IMR-90 (cell line): ENCODE measurements at regions not wholly inside any gene's neighbourhood (a gene's known extent, or its start where the extent isn't known, plus 50 kb on each side); places are given as distances from the start of the nearest gene placed in this dataset.

Source experiments
- ATAC-seq: fragments of 200-7000 bp; cut with Tn5 transposase; 2 replicates; pipeline ENCODE4 v1.9.1; 2020; ENCODE audit warnings: low read depth, mild to moderate bottlenecking, moderate library complexity
- BruUV-seq: library from RNA; stranded (reverse); fragments of 400-500 nt; replicated peaks from 2 replicates; lab custom pipeline; 2021; lab: Mats Ljungman, UMichigan
- CTCF ChIA-PET: fragments of 300-600 bp; formaldehyde crosslinking; extraction: SDS; loops from one replicate; lab custom pipeline; 2021; ENCODE audit warnings: antibody characterized with exemption; lab: Yijun Ruan, JAX
- POLR2A ChIA-PET: fragments of 300-600 bp; sonication (Branson Sonifier 250); formaldehyde crosslinking; loops from one replicate; lab custom pipeline; 2022; ENCODE audit warnings: antibody characterized with exemption; ENCODE audit not compliant: unreplicated experiment; lab: Charles Lee
- DNase-seq: peaks from one replicate; pipeline ENCODE4 v3.0.0; 2013
- H2AFZ ChIP-seq: replicated peaks from 2 replicates; pipeline ENCODE3; 2013; ENCODE audit warnings: low read length, mild to moderate bottlenecking; ENCODE audit not compliant: poor library complexity
- H2AK5ac ChIP-seq: 2 replicates; pipeline ENCODE4 v1.6.1; 2013; ENCODE audit warnings: low read depth, low read length, inconsistent platforms
- H2AK9ac ChIP-seq: replicated peaks from 2 replicates; pipeline ENCODE3; 2013; ENCODE audit warnings: mild to moderate bottlenecking, low read depth, low read length, moderate library complexity; ENCODE audit not compliant: poor library complexity
- H2BK120ac ChIP-seq: 2 replicates; pipeline ENCODE4 v1.6.1; 2013; ENCODE audit warnings: low read depth, low read length, inconsistent platforms
- H2BK15ac ChIP-seq: 3 replicates; pipeline ENCODE4 v1.6.1; 2013; ENCODE audit warnings: low read depth, low read length, inconsistent platforms
- H2BK20ac ChIP-seq: 2 replicates; pipeline ENCODE4 v1.6.1; 2013; ENCODE audit warnings: low read depth, mild to moderate bottlenecking, inconsistent platforms, low read length, moderate library complexity
- H2BK5ac ChIP-seq: 2 replicates; pipeline ENCODE4 v1.6.1; 2013; ENCODE audit warnings: mild to moderate bottlenecking, low read depth, low read length, inconsistent platforms; ENCODE audit not compliant: poor library complexity, severe bottlenecking
- H3K14ac ChIP-seq: replicated peaks from 2 replicates; pipeline ENCODE4 v1.6.1; 2013; ENCODE audit warnings: low read depth, low read length, inconsistent platforms
- H3K18ac ChIP-seq: 2 replicates; pipeline ENCODE4 v1.6.1; 2013; ENCODE audit warnings: low read depth, low read length, control low read depth
- H3K23ac ChIP-seq: 2 replicates; pipeline ENCODE4 v1.6.1; 2013; ENCODE audit warnings: low read depth, low read length, inconsistent platforms
- H3K27ac ChIP-seq: 2 replicates; pipeline ENCODE4 v1.5.1; 2013; ENCODE audit warnings: mild to moderate bottlenecking, control low read depth, low read length; ENCODE audit not compliant: insufficient read depth
- H3K27me3 ChIP-seq: 2 replicates; pipeline ENCODE4 v1.6.1; 2013; ENCODE audit warnings: low read length; ENCODE audit not compliant: control insufficient read depth, insufficient read depth
- H3K36me3 ChIP-seq: 2 replicates; pipeline ENCODE4 v1.6.1; 2013; ENCODE audit warnings: low read length, mixed read lengths; ENCODE audit not compliant: control insufficient read depth, insufficient read depth
- H3K4ac ChIP-seq: 2 replicates; pipeline ENCODE4 v1.6.1; 2013; ENCODE audit warnings: low read depth, low read length, inconsistent platforms
- H3K4me1 ChIP-seq: 2 replicates; pipeline ENCODE4 v1.6.1; 2013; ENCODE audit warnings: low read length, mixed read lengths; ENCODE audit not compliant: control insufficient read depth, insufficient read depth
- H3K4me2 ChIP-seq: 2 replicates; pipeline ENCODE4 v1.6.1; 2013; ENCODE audit warnings: low read depth, mild to moderate bottlenecking, control low read depth, low read length, moderate library complexity
- H3K4me3 ChIP-seq: 2 replicates; pipeline ENCODE4 v1.5.1; 2013; ENCODE audit warnings: low read depth, mild to moderate bottlenecking, control low read depth, low read length, moderate library complexity; ENCODE audit not compliant: insufficient read depth
- H3K56ac ChIP-seq: 2 replicates; pipeline ENCODE4 v1.6.1; 2013; ENCODE audit warnings: low read length, inconsistent platforms; ENCODE audit not compliant: insufficient read depth; ENCODE audit errors: extremely low read depth
- H3K79me1 ChIP-seq, 2 experiments: 2 replicates each; pipeline ENCODE4 v1.6.1; 2013; ENCODE audit warnings: low read length in 2 of 2, inconsistent platforms in 1 of 2, low read depth in 1 of 2
- H3K9ac ChIP-seq: 2 replicates; pipeline ENCODE4 v1.6.1; 2013; ENCODE audit warnings: low read depth, low read length, control low read depth
- H3K9me1 ChIP-seq: 2 replicates; pipeline ENCODE4 v1.6.1; 2013; ENCODE audit warnings: low read length, inconsistent platforms; ENCODE audit not compliant: insufficient read depth
- H3K9me3 ChIP-seq: 2 replicates; pipeline ENCODE4 v1.6.1; 2013; ENCODE audit warnings: low read length; ENCODE audit not compliant: control insufficient read depth, insufficient read depth
- H4K20me1 ChIP-seq: 2 replicates; pipeline ENCODE4 v1.6.1; 2013; ENCODE audit warnings: low read length, inconsistent platforms; ENCODE audit not compliant: insufficient read depth
- H4K5ac ChIP-seq: 2 replicates; pipeline ENCODE4 v1.6.1; 2013; ENCODE audit warnings: mild to moderate bottlenecking, low read depth, low read length, control low read depth
- H4K8ac ChIP-seq, 2 experiments: 2 replicates each; pipeline ENCODE4 v1.6.1; 2013; ENCODE audit warnings: low read depth in 2 of 2, low read length in 2 of 2, control low read depth in 1 of 2, inconsistent platforms in 1 of 2
- H4K91ac ChIP-seq: 2 replicates; pipeline ENCODE4 v1.6.1; 2013; ENCODE audit warnings: low read depth, low read length, inconsistent platforms; ENCODE audit not compliant: insufficient read depth
- RCOR1 ChIP-seq: IDR thresholded peaks from 2 replicates; pipeline ENCODE4 v1.6.1; 2012; ENCODE audit warnings: mild to moderate bottlenecking, low read length, improper control_type of control experiment; ENCODE audit not compliant: insufficient replicate concordance
- RFX5 ChIP-seq: IDR thresholded peaks from 2 replicates; pipeline ENCODE4 v1.8.0; 2012; ENCODE audit warnings: low read depth, mild to moderate bottlenecking, low read length, moderate library complexity
- WGBS, 2 experiments: methylation state at CpG; one replicate each; pipeline versions ENCODE4 v1.1.5 to v1.1.7; 2013; ENCODE audit warnings: missing lambda C conversion rate in 2 of 2; ENCODE audit not compliant: insufficient read length in 1 of 2; ENCODE audit errors: extremely low coverage in 2 of 2; 5-methylcytosine and 5-hydroxymethylcytosine counted together
- dilution Hi-C: fragments of 300-500 bp; cut with HindIII; formaldehyde crosslinking; loops from one replicate; pipeline ENCODE4 v1.14.3; 2018; ENCODE audit warnings: low sequenced_read_pairs; ENCODE audit not compliant: unreplicated experiment
- in situ Hi-C: fragments of 300-500 bp; cut with MboI; formaldehyde crosslinking; loops from 3 replicates; pipeline ENCODE4 v1.14.3; 2019; ENCODE audit warnings: low sequenced_read_pairs, inconsistent platforms, mixed read lengths
- intact Hi-C: fragments of 100-400 bp; cut with micrococcal nuclease; formaldehyde crosslinking; loops from 2 replicates; pipeline ENCODE4 v1.10.0; 2022

- no peaks in the 10 kb centered on the region for H3K4me1 ChIP-seq
- H2AFZ ChIP-seq, result no peak overlapping the region
- H2BK15ac ChIP-seq, result no peak overlapping the region
- H3K4me3 ChIP-seq, result no peak overlapping the region
- no peaks in the 10 kb centered on the region for H3K9me3 ChIP-seq
- no peak for TF ChIP-seq RCOR1
- TF ChIP-seq RFX5, result no peak
- no peak overlapping the region for H3K27ac ChIP-seq
- H3K79me1 ChIP-seq, result no peaks in the 10 kb centered on the region
- no peaks in the 10 kb centered on the region for H3K36me3 ChIP-seq
- H3K4me2 ChIP-seq, result no peak overlapping the region
- no peak overlapping the region for H4K5ac ChIP-seq
- H2AK5ac ChIP-seq, result no peak overlapping the region
- BruUV-seq, result no TSS peak
- H3K14ac ChIP-seq, result no peak overlapping the region
- H3K9me1 ChIP-seq, result no peaks in the 10 kb centered on the region
- H4K91ac ChIP-seq, result no peak overlapping the region
- no peaks in the 10 kb centered on the region for H3K27me3 ChIP-seq
- H4K20me1 ChIP-seq, result no peaks in the 10 kb centered on the region
- H3K56ac ChIP-seq, result no peak overlapping the region
- H3K18ac ChIP-seq, result no peak overlapping the region
- H3K9ac ChIP-seq, result no peak overlapping the region
- no peak overlapping the region for H2BK120ac ChIP-seq
- H3K23ac ChIP-seq, result no peak overlapping the region
- ChIA-PET CTCF (no interaction called here), POLR2A (no interaction called here)
- H2BK20ac ChIP-seq, result no peak overlapping the region
- H4K8ac ChIP-seq, result no peak overlapping the region
- no peak for DNase-seq
- no CpG with 5 or more reads among the region's 1 CpG for WGBS, 2 experiments
- ATAC-seq, result no peak
- in situ Hi-C loops (no loop called here), intact Hi-C loops (no loop called here), dilution Hi-C loops (no loop called here)
- H2AK9ac ChIP-seq, result no peak overlapping the region
- H2BK5ac ChIP-seq, result no peak overlapping the region
- H3K4ac ChIP-seq, result no peak overlapping the region
Measured at GRCh38 chr13:58876473-58876872, 1244.9 kb downstream of the PCDH17 start.
